ENCODE measurements at regions not wholly inside any gene's neighbourhood (a gene's known extent, or its start where the extent isn't known, plus 50 kb on each side); places are given as distances from the start of the nearest gene placed in this dataset.

- DNase-seq = no peak
Measured at GRCh38 chr2:105592288-105592687, 152.4 kb upstream of the NCK2 start.

GRCh38 chr2:105590780-105591660 is 153.7 kb upstream of the NCK2 start:
- no peak for DNase-seq

- DNase-seq = no peak
Measured at GRCh38 chr2:105588581-105588980, 156.1 kb upstream of the NCK2 start.

- no peak for DNase-seq
Measured at GRCh38 chr2:105587637-105588036, 157.1 kb upstream of the NCK2 start.

- no peak for DNase-seq
Measured at GRCh38 chr2:105584435-105585010, 160.2 kb upstream of the NCK2 start.

- no peak for DNase-seq
Measured at GRCh38 chr2:105582952-105583660, 161.6 kb upstream of the NCK2 start.

GRCh38 chr2:105581555-105581944 is 163.2 kb upstream of the NCK2 start:
- no peak for DNase-seq

GRCh38 chr2:105580870-105581554 is 163.7 kb upstream of the NCK2 start:
- no peak for DNase-seq

GRCh38 chr2:105580216-105580615 is 164.5 kb upstream of the NCK2 start:
- DNase-seq = no peak

GRCh38 chr2:105578166-105578565 is 166.5 kb upstream of the NCK2 start:
- no peak for DNase-seq

GRCh38 chr2:105577762-105578161 is 166.9 kb upstream of the NCK2 start:
- no peak for DNase-seq

GRCh38 chr2:105576440-105577241 is 168.1 kb upstream of the NCK2 start:
- DNase-seq = no peak

- no peak for DNase-seq
Measured at GRCh38 chr2:105576050-105576439, 168.7 kb upstream of the NCK2 start.

GRCh38 chr2:105575499-105576025 is 169.2 kb upstream of the NCK2 start:
- DNase-seq = no peak

- no peak for DNase-seq
Measured at GRCh38 chr2:105574796-105575344, 169.8 kb upstream of the NCK2 start.

- DNase-seq = no peak
Measured at GRCh38 chr2:105573910-105574655, 170.6 kb upstream of the NCK2 start.

GRCh38 chr2:105573490-105573889 is 171.2 kb upstream of the NCK2 start:
- DNase-seq = no peak

- DNase-seq = no peak
Measured at GRCh38 chr2:105571445-105571987, 172.7 kb upstream of the FHL2 start.

GRCh38 chr2:105570757-105571156 is 171.9 kb upstream of the FHL2 start:
- DNase-seq = no peak

GRCh38 chr2:105570326-105570725 is 171.5 kb upstream of the FHL2 start:
- DNase-seq = no peak

- DNase-seq = no peak
Measured at GRCh38 chr2:105569606-105570005, 170.8 kb upstream of the FHL2 start.

Measured in activated gamma-delta T cell treated with Interleukin-2 at 50 U/mL for 16 hours (primary cell).